Fibroblast of lung (primary cell): ENCODE measurements at regions not wholly inside any gene's neighbourhood (a gene's known extent, or its start where the extent isn't known, plus 50 kb on each side); places are given as distances from the start of the nearest gene placed in this dataset.

ENCODE experiments used
- EZH2 ChIP-seq: IDR thresholded peaks from 2 replicates; pipeline ENCODE4 v1.5.1; 2012; ENCODE audit warnings: low read length, control low read depth, mild to moderate bottlenecking; ENCODE audit errors: missing control alignments
- TF ChIP-seq, protein P1 (sequence below), 2 donors: IDR thresholded peaks in 1 of 2; conservative IDR thresholded peaks in 1 of 2; 1 replicate in 1 of 2; 2 replicates in 1 of 2; pipeline ENCODE4 v1.5.1; 2011 to 2012; ENCODE audit warnings: low read length in 2 of 2, control low read depth in 1 of 2, inconsistent platforms in 1 of 2, low read depth in 1 of 2, mild to moderate bottlenecking in 1 of 2

DNA sequence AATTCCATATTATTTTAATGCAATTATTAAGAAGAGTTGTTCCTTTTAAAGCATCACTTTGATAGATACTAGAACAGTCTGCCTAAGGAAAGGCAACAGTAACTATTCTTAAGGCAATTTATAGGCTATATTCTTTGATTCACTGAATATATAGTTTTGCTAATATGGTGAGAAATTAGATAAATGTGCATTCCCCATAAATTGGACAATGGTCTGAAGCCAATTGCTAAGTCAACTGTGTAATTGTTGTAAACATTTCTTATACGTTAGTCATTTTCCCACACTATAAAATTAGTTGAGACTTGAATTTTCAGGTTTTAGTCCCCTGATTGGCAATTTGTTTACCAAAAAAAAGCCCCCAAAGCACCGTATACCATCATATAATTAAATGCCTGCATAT, 263.0 kb upstream of the NECTIN3 start:
- TF ChIP-seq, protein P1, sequence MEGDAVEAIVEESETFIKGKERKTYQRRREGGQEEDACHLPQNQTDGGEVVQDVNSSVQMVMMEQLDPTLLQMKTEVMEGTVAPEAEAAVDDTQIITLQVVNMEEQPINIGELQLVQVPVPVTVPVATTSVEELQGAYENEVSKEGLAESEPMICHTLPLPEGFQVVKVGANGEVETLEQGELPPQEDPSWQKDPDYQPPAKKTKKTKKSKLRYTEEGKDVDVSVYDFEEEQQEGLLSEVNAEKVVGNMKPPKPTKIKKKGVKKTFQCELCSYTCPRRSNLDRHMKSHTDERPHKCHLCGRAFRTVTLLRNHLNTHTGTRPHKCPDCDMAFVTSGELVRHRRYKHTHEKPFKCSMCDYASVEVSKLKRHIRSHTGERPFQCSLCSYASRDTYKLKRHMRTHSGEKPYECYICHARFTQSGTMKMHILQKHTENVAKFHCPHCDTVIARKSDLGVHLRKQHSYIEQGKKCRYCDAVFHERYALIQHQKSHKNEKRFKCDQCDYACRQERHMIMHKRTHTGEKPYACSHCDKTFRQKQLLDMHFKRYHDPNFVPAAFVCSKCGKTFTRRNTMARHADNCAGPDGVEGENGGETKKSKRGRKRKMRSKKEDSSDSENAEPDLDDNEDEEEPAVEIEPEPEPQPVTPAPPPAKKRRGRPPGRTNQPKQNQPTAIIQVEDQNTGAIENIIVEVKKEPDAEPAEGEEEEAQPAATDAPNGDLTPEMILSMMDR (conservative IDR thresholded peaks at IDR 0.05 in 1 of 2, IDR thresholded peaks at IDR 0.05 in 1 of 2; ENCODE audit: low read depth in 1 of 2, low read length in 2 of 2) = no peak
- TF ChIP-seq EZH2 = no peak
